ENCODE measurements at regions not wholly inside any gene's neighbourhood (a gene's known extent, or its start where the extent isn't known, plus 50 kb on each side); places are given as distances from the start of the nearest gene placed in this dataset.

DNA sequence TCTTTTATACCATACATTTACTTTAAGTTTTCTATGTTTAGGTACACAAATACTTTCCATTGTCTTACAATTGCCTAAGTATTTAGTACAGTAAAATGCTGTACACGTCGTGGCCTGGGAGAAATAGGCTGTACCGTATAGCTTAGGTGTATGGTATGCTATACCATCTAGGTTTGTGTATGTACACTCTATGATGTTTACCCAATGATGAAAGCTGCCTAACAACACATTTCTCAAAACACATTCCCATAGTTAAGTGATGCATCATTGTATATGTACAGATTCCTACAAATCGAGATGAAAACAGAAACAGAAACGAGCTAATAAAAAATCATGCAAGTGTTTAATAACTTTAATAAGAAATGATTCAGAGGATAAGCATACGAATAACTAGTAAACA, 51.6 kb downstream of the SPANXA2 start:
- no peak for DNase-seq (ENCODE audit: low read depth in 3 of 3, low spot score in 2 of 3)

DNA sequence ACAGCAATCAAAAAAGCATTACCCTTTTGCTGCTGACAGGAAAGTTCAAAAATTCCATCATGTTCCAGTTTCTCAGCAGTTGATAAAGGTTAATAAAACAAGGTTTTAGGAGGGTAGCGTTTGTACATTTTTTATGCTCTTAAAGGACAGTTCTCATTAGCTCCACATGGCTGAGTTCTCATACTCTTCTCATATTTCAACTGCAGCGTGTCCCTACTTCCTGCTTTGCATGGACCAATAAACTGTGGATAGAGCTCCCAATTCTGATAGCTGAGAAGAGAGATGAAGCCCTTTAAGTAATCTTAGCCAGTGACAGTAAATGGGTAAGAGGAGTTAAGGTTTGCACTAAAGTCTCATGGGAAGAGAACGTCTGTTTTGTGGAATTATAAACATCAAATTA, 53.5 kb downstream of the SPANXA2 start:
- peak in 2 of 3 donors; percentile 2 to 8 for DNase-seq (ENCODE audit: low read depth in 3 of 3, low spot score in 2 of 3)
